GM23338 (cell line): ENCODE measurements at regions not wholly inside any gene's neighbourhood (a gene's known extent, or its start where the extent isn't known, plus 50 kb on each side); places are given as distances from the start of the nearest gene placed in this dataset.

Source experiments
- ATAC-seq: fragments of 200-7000 bp; cut with Tn5 transposase; 3 replicates; pipeline ENCODE4 v1.9.1; 2020
- DNase-seq: peaks from one replicate; pipeline ENCODE4 v3.0.0-alpha.2; 2015; ENCODE audit warnings: low spot score
- H2AFZ ChIP-seq: fragments of 200-600 bp; sonication (generic); 2 replicates; pipeline ENCODE4 v1.8.0; 2016; ENCODE audit warnings: antibody characterized with exemption, mild to moderate bottlenecking, moderate library complexity
- H3F3A ChIP-seq: fragments of 200-600 bp; sonication (generic); replicated peaks from 2 replicates; pipeline ENCODE4 v1.8.0; 2017; ENCODE audit warnings: antibody characterized with exemption, mixed run types, low read depth
- H3K27ac ChIP-seq: fragments of 200-600 bp; sonication (generic); 2 replicates; pipeline ENCODE4 v1.6.1; 2016; ENCODE audit warnings: low read depth
- H3K27me3 ChIP-seq: fragments of 200-600 bp; sonication (generic); 2 replicates; pipeline ENCODE4 v1.8.0; 2016; ENCODE audit warnings: mild to moderate bottlenecking, mixed run types, moderate library complexity; ENCODE audit not compliant: insufficient read depth
- H3K36me3 ChIP-seq: fragments of 200-600 bp; sonication (generic); 2 replicates; pipeline ENCODE4 v1.8.0; 2016; ENCODE audit warnings: mild to moderate bottlenecking; ENCODE audit not compliant: insufficient read depth
- H3K4me1 ChIP-seq: fragments of 200-600 bp; sonication (generic); 2 replicates; pipeline ENCODE4 v1.8.0; 2016; ENCODE audit warnings: mild to moderate bottlenecking, moderate library complexity; ENCODE audit not compliant: insufficient read depth
- H3K4me2 ChIP-seq: fragments of 200-600 bp; sonication (generic); 2 replicates; pipeline ENCODE4 v1.7.1; 2017; ENCODE audit warnings: mixed run types
- H3K4me3 ChIP-seq: fragments of 200-600 bp; sonication (generic); 2 replicates; pipeline ENCODE4 v1.6.1; 2016; ENCODE audit warnings: mixed run types
- H3K79me2 ChIP-seq: fragments of 200-600 bp; sonication (generic); replicated peaks from 2 replicates; pipeline ENCODE4 v1.8.0; 2017; ENCODE audit warnings: mild to moderate bottlenecking; ENCODE audit not compliant: insufficient read depth
- H3K9me2 ChIP-seq: fragments of 200-600 bp; sonication (generic); 2 replicates; pipeline ENCODE4 v1.8.0; 2017; ENCODE audit not compliant: insufficient read depth
- H4K20me1 ChIP-seq: fragments of 200-600 bp; sonication (generic); replicated peaks from 2 replicates; pipeline ENCODE4 v1.8.0; 2017; ENCODE audit warnings: mild to moderate bottlenecking; ENCODE audit not compliant: insufficient read depth
- H3K27ac Mint-ChIP-seq: 2 replicates; pipeline ENCODE4 v1.8.0; 2020; ENCODE audit warnings: inconsistent platforms, mild to moderate bottlenecking, moderate library complexity, mixed read lengths
- H3K27me3 Mint-ChIP-seq: 3 replicates; pipeline ENCODE4 v1.8.0; 2022; ENCODE audit warnings: low read depth, mild to moderate bottlenecking, moderate library complexity, mixed read lengths, inconsistent platforms; ENCODE audit not compliant: insufficient read depth, poor library complexity
- H3K36me3 Mint-ChIP-seq: 3 replicates; pipeline ENCODE4 v1.8.0; 2021; ENCODE audit warnings: low read depth, mild to moderate bottlenecking, inconsistent platforms, moderate library complexity, mixed read lengths
- H3K4me1 Mint-ChIP-seq: 3 replicates; pipeline ENCODE4 v1.8.0; 2020; ENCODE audit warnings: mild to moderate bottlenecking, inconsistent platforms, mixed read lengths
- H3K4me3 Mint-ChIP-seq: 3 replicates; pipeline ENCODE4 v1.8.0; 2021; ENCODE audit warnings: moderate library complexity, mild to moderate bottlenecking, inconsistent platforms, mixed read lengths
- H3K9me3 Mint-ChIP-seq: 3 replicates; pipeline ENCODE4 v1.8.0; 2020; ENCODE audit warnings: moderate library complexity, mild to moderate bottlenecking, inconsistent platforms, mixed read lengths
- CREB1 ChIP-seq: fragments of 250-450 bp; sonication (Bioruptor Pico); IDR thresholded peaks from 2 replicates; pipeline ENCODE4 v1.5.0; 2020; ENCODE audit warnings: low read depth, mild to moderate bottlenecking, moderate library complexity
- EZH2 ChIP-seq: fragments of 200-600 bp; sonication (generic); IDR thresholded peaks from one replicate; pipeline ENCODE4 v1.8.0; 2017; ENCODE audit warnings: antibody characterized with exemption, mild to moderate bottlenecking, low read depth; ENCODE audit not compliant: unreplicated experiment
- JUNB ChIP-seq: IDR thresholded peaks from one replicate; pipeline ENCODE4 v1.6.1; 2016; ENCODE audit warnings: antibody characterized with exemption; ENCODE audit not compliant: unreplicated experiment
- STAT1 ChIP-seq: IDR thresholded peaks from one replicate; pipeline ENCODE4 v1.6.1; 2016; ENCODE audit warnings: antibody characterized with exemption; ENCODE audit not compliant: unreplicated experiment
- ZNF114 ChIP-seq: fragments of 250-450 bp; sonication (Bioruptor Pico); IDR thresholded peaks from 2 replicates; pipeline ENCODE4 v1.5.0; 2020; ENCODE audit warnings: mild to moderate bottlenecking, moderate library complexity
- TF ChIP-seq, protein P1 (sequence below): IDR thresholded peaks from one replicate; pipeline ENCODE4 v1.6.1; 2018; ENCODE audit warnings: antibody characterized with exemption; ENCODE audit not compliant: unreplicated experiment
- TF ChIP-seq, protein P2 (sequence below): IDR thresholded peaks from 2 replicates; pipeline ENCODE4 v1.6.1; 2016; ENCODE audit warnings: antibody characterized with exemption
- TF ChIP-seq, protein P3 (sequence below), 2 experiments: fragments of 200-600 bp in 1 of 2; sonication (generic) in 1 of 2; conservative IDR thresholded peaks; 2 replicates each; pipeline versions ENCODE4 v1.5.1 to v1.6.1; 2016 to 2017; ENCODE audit warnings: antibody characterized with exemption in 2 of 2, low read depth in 2 of 2, mild to moderate bottlenecking in 2 of 2, moderate library complexity in 1 of 2

DNA sequence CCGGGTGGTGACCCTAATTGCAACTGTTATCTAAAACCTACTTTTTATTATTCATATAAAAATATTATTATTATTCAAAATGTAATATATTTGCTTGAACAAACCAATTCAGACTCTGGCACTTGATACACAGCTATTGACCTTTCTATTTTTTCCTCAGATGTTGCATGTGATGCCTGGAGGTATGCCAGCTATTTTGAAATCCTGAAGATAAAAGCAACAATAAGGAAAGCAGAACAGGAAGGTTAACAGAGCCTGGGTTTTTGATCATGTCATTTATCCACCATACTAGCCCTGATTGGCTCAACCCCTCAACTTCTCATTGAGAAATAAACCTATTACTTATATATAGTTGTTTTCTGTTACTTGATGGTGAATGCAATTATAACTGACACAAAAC lies 340.9 kb upstream of the KIF2A start (continued):
- TF ChIP-seq, protein P1, sequence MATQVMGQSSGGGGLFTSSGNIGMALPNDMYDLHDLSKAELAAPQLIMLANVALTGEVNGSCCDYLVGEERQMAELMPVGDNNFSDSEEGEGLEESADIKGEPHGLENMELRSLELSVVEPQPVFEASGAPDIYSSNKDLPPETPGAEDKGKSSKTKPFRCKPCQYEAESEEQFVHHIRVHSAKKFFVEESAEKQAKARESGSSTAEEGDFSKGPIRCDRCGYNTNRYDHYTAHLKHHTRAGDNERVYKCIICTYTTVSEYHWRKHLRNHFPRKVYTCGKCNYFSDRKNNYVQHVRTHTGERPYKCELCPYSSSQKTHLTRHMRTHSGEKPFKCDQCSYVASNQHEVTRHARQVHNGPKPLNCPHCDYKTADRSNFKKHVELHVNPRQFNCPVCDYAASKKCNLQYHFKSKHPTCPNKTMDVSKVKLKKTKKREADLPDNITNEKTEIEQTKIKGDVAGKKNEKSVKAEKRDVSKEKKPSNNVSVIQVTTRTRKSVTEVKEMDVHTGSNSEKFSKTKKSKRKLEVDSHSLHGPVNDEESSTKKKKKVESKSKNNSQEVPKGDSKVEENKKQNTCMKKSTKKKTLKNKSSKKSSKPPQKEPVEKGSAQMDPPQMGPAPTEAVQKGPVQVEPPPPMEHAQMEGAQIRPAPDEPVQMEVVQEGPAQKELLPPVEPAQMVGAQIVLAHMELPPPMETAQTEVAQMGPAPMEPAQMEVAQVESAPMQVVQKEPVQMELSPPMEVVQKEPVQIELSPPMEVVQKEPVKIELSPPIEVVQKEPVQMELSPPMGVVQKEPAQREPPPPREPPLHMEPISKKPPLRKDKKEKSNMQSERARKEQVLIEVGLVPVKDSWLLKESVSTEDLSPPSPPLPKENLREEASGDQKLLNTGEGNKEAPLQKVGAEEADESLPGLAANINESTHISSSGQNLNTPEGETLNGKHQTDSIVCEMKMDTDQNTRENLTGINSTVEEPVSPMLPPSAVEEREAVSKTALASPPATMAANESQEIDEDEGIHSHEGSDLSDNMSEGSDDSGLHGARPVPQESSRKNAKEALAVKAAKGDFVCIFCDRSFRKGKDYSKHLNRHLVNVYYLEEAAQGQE: no peak
- no peak for TF ChIP-seq STAT1
- TF ChIP-seq, protein P2, sequence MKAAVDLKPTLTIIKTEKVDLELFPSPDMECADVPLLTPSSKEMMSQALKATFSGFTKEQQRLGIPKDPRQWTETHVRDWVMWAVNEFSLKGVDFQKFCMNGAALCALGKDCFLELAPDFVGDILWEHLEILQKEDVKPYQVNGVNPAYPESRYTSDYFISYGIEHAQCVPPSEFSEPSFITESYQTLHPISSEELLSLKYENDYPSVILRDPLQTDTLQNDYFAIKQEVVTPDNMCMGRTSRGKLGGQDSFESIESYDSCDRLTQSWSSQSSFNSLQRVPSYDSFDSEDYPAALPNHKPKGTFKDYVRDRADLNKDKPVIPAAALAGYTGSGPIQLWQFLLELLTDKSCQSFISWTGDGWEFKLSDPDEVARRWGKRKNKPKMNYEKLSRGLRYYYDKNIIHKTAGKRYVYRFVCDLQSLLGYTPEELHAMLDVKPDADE: no peak
- no peak for TF ChIP-seq JUNB
- no peak for TF ChIP-seq ZNF114 (CRISPR knock-in tag)
- no peak for TF ChIP-seq CREB1

DNA sequence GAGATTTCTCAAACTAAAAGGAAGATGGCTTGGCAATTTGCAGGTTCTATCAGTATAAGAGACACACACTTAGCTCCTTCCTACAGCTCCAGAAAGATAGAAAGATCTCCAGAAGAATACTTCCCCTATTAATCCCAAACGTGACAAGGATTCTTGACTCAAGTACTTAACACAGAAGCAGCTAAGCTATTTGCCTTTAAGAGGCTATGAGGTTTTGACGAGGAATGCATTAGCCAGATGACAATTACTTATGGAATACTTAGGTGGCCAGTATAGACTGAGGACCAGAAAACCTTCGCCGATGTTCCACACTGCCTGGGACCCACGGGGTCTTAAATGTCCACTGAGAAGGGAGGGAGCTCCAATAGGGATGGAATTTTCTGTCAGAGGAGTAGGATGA lies 340.5 kb upstream of the KIF2A start:
- Mint-ChIP-seq H3K4me1 (peaks cover 14% of the 10 kb centered on the region; the same call in 2 of the 3 replicates), H3K36me3 (no peaks in the 10 kb centered on the region), H3K9me3 (no peaks in the 10 kb centered on the region), H3K4me3 (no peak overlapping the region), H3K27ac (no peak overlapping the region), H3K27me3 (no peaks in the 10 kb centered on the region)
- Histone ChIP-seq H3K27ac (no peak overlapping the region), H3K4me1 (no peaks in the 10 kb centered on the region; the same call in 1 of the 2 replicates), H3K4me3 (no peak overlapping the region), H2AFZ (no peak overlapping the region), H3K4me2 (no peak overlapping the region), H3K79me2 (no peaks in the 10 kb centered on the region), H3F3A (no peaks in the 10 kb centered on the region), H4K20me1 (no peaks in the 10 kb centered on the region), H3K27me3 (no peaks in the 10 kb centered on the region), H3K36me3 (no peaks in the 10 kb centered on the region), H3K9me2 (peaks cover 32% of the 10 kb centered on the region)
- ATAC-seq (no peak), DNase-seq (no peak)
- TF ChIP-seq, protein P3, sequence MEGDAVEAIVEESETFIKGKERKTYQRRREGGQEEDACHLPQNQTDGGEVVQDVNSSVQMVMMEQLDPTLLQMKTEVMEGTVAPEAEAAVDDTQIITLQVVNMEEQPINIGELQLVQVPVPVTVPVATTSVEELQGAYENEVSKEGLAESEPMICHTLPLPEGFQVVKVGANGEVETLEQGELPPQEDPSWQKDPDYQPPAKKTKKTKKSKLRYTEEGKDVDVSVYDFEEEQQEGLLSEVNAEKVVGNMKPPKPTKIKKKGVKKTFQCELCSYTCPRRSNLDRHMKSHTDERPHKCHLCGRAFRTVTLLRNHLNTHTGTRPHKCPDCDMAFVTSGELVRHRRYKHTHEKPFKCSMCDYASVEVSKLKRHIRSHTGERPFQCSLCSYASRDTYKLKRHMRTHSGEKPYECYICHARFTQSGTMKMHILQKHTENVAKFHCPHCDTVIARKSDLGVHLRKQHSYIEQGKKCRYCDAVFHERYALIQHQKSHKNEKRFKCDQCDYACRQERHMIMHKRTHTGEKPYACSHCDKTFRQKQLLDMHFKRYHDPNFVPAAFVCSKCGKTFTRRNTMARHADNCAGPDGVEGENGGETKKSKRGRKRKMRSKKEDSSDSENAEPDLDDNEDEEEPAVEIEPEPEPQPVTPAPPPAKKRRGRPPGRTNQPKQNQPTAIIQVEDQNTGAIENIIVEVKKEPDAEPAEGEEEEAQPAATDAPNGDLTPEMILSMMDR (conservative IDR thresholded peaks at IDR 0.05; ENCODE audit: low read depth in 2 of 2): no peak
- TF ChIP-seq EZH2: no peak
